K562 (cell line): ENCODE measurements at regions not wholly inside any gene's neighbourhood (a gene's known extent, or its start where the extent isn't known, plus 50 kb on each side); places are given as distances from the start of the nearest gene placed in this dataset.

Source experiments
- ARID1B ChIP-seq: fragments of 450-650 bp; IDR thresholded peaks from 2 replicates; pipeline ENCODE4 v1.6.1; 2016; ENCODE audit warnings: antibody characterized with exemption, mild to moderate bottlenecking, inconsistent platforms
- HNRNPUL1 ChIP-seq: fragments of 200-400 bp; formaldehyde crosslinking; IDR thresholded peaks from 2 replicates; pipeline ENCODE4 v1.6.1; 2017; ENCODE audit warnings: low read length
- JUNB ChIP-seq: fragments of 450-650 bp; formaldehyde crosslinking; conservative IDR thresholded peaks from 2 replicates; pipeline ENCODE4 v1.4.0; 2020; ENCODE audit warnings: mild to moderate bottlenecking
- KLF10 ChIP-seq: fragments of 250-450 bp; sonication (Bioruptor Pico); IDR thresholded peaks from 2 replicates; pipeline ENCODE4 v1.6.1; 2021; ENCODE audit warnings: matching md5 sums
- LCOR ChIP-seq: sonication (generic); formaldehyde crosslinking; IDR thresholded peaks from 2 replicates; pipeline ENCODE4 v1.8.0; 2022; ENCODE audit warnings: mild to moderate bottlenecking, missing genetic modification reagents
- MBD2 ChIP-seq: sonication (generic); IDR thresholded peaks from 2 replicates; pipeline ENCODE4 v1.6.1; 2016; ENCODE audit warnings: low read depth, borderline replicate concordance
- NFIX ChIP-seq: fragments of 250-450 bp; sonication (Bioruptor Pico); IDR thresholded peaks from 2 replicates; pipeline ENCODE4 v1.4.0; 2020; ENCODE audit warnings: low read depth, mild to moderate bottlenecking, moderate library complexity
- PHB ChIP-seq: fragments of 250-450 bp; sonication (Bioruptor Pico); IDR thresholded peaks from 2 replicates; pipeline ENCODE4 v1.5.0; 2021
- PML ChIP-seq: IDR thresholded peaks from 2 replicates; pipeline ENCODE4 v1.6.1; 2012; ENCODE audit warnings: low read length, inconsistent platforms
- POLR2H ChIP-seq: IDR thresholded peaks from 2 replicates; pipeline ENCODE4 v1.6.1; 2016; ENCODE audit warnings: missing genetic modification characterization, low read depth, mild to moderate bottlenecking, control low read depth, missing compliant biosample characterization, moderate library complexity
- RBM22 ChIP-seq: fragments of 200-400 bp; formaldehyde crosslinking; IDR thresholded peaks from 2 replicates; pipeline ENCODE4 v1.6.1; 2018; ENCODE audit warnings: low read length, low read depth; ENCODE audit not compliant: poor library complexity, severe bottlenecking
- RNF2 ChIP-seq: sonication (generic); IDR thresholded peaks from 2 replicates; pipeline ENCODE4 v1.6.1; 2016
- ZBTB11 ChIP-seq, 3 experiments: fragments of 200-800 bp in 1 of 3; fragments of 250-450 bp in 1 of 3; fragments of 450-650 bp in 1 of 3; sonication (Bioruptor Pico) in 1 of 3; sonication (Bioruptor generic) in 1 of 3; formaldehyde crosslinking in 1 of 3; IDR thresholded peaks; 2 replicates each; pipeline versions ENCODE4 v1.6.1 to v1.8.0; 2016 to 2022; ENCODE audit warnings: mild to moderate bottlenecking in 2 of 3, missing genetic modification characterization in 2 of 3, missing compliant biosample characterization in 1 of 3, moderate library complexity in 1 of 3
- ZEB2 ChIP-seq: fragments of 450-650 bp; IDR thresholded peaks from 2 replicates; pipeline ENCODE4 v1.6.1; 2016
- ZFX ChIP-seq: sonication (generic); formaldehyde crosslinking; IDR thresholded peaks from 2 replicates; pipeline ENCODE4 v1.8.0; 2022; ENCODE audit warnings: mild to moderate bottlenecking, missing genetic modification reagents, moderate library complexity
- ZKSCAN1 ChIP-seq: fragments of 150-350 bp; IDR thresholded peaks from 2 replicates; pipeline ENCODE4 v1.6.1; 2016; ENCODE audit warnings: low read depth, low read length
- ZKSCAN3 ChIP-seq: fragments of 250-450 bp; sonication (Bioruptor Pico); IDR thresholded peaks from 2 replicates; pipeline ENCODE4 v1.4.0; 2020
- ZNF324 ChIP-seq: fragments of 250-450 bp; sonication (Bioruptor Pico); IDR thresholded peaks from 2 replicates; pipeline ENCODE4 v1.4.0; 2020; ENCODE audit warnings: mild to moderate bottlenecking
- ZNF507 ChIP-seq: conservative IDR thresholded peaks from 2 replicates; pipeline ENCODE4 v1.6.1; 2017; ENCODE audit warnings: missing genetic modification characterization, missing compliant biosample characterization
- ZNF511 ChIP-seq: sonication (generic); formaldehyde crosslinking; IDR thresholded peaks from 2 replicates; pipeline ENCODE4 v1.8.0; 2022; ENCODE audit warnings: mild to moderate bottlenecking, missing genetic modification reagents
- TF ChIP-seq, protein P1 (sequence below): fragments of 150-350 bp; IDR thresholded peaks from 2 replicates; pipeline ENCODE4 v1.6.1; 2014; ENCODE audit warnings: low read depth, mild to moderate bottlenecking, low read length, borderline replicate concordance

- TF ChIP-seq ZNF324 (CRISPR knock-in tag) (no peak), LCOR (no peak), KLF10 (CRISPR knock-in tag) (no peak), RNF2 (0 out of 2 replicates have a peak, but pooled peaks have one; percentile 23), ZKSCAN3 (CRISPR knock-in tag) (no peak), MBD2 (no peak), ZNF511 (CRISPR knock-in tag) (no peak; the same call in 1 of the 2 replicates), ZFX (peak; percentile 49), NFIX (CRISPR knock-in tag) (no peak), JUNB (no peak), RBM22 (no peak), ZBTB11 (CRISPR knock-in tag; IDR thresholded peaks at IDR 0.05) (no peak), HNRNPUL1 (no peak), ZKSCAN1 (0 out of 2 replicates have a peak, but pooled peaks have one; percentile 32), PML (no peak), ZEB2 (no peak), PHB (CRISPR knock-in tag) (no peak), ARID1B (no peak), POLR2H (tag) (peak; percentile 35; the same call in 1 of the 2 replicates), ZNF507 (tag) (no peak)
- TF ChIP-seq, protein P1, sequence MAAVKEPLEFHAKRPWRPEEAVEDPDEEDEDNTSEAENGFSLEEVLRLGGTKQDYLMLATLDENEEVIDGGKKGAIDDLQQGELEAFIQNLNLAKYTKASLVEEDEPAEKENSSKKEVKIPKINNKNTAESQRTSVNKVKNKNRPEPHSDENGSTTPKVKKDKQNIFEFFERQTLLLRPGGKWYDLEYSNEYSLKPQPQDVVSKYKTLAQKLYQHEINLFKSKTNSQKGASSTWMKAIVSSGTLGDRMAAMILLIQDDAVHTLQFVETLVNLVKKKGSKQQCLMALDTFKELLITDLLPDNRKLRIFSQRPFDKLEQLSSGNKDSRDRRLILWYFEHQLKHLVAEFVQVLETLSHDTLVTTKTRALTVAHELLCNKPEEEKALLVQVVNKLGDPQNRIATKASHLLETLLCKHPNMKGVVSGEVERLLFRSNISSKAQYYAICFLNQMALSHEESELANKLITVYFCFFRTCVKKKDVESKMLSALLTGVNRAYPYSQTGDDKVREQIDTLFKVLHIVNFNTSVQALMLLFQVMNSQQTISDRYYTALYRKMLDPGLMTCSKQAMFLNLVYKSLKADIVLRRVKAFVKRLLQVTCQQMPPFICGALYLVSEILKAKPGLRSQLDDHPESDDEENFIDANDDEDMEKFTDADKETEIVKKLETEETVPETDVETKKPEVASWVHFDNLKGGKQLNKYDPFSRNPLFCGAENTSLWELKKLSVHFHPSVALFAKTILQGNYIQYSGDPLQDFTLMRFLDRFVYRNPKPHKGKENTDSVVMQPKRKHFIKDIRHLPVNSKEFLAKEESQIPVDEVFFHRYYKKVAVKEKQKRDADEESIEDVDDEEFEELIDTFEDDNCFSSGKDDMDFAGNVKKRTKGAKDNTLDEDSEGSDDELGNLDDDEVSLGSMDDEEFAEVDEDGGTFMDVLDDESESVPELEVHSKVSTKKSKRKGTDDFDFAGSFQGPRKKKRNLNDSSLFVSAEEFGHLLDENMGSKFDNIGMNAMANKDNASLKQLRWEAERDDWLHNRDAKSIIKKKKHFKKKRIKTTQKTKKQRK = no peak
These were observed 2177.4 kb upstream of the DEFB115 start (continued) for GRCh38 chr20:29079769-29080690.
